ENCODE measurements at regions not wholly inside any gene's neighbourhood (a gene's known extent, or its start where the extent isn't known, plus 50 kb on each side); places are given as distances from the start of the nearest gene placed in this dataset.

- Histone ChIP-seq H3K9me3 (ENCODE audit: control insufficient read depth, insufficient read depth, low read length) (no peaks in the 10 kb centered on the region), H3K4me1 (ENCODE audit: control insufficient read depth, insufficient read depth, low read length) (peaks cover 30% of the 10 kb centered on the region), H3K27ac (ENCODE audit: low read length) (no peak overlapping the region), H3K36me3 (ENCODE audit: control insufficient read depth, insufficient read depth, low read length) (no peaks in the 10 kb centered on the region), H3K4me3 (ENCODE audit: low read length) (no peak overlapping the region), H3K27me3 (ENCODE audit: control insufficient read depth, insufficient read depth, low read length) (no peaks in the 10 kb centered on the region)
- peak overlapping the region; percentile 48 to 81 for H3K27ac Mint-ChIP-seq
- H3K27me3 Mint-ChIP-seq (ENCODE audit: low read depth in 2 of 2): peaks cover 0 to 10% of the 10 kb centered on the region in 2 donors
- WGBS (ENCODE audit: insufficient coverage): 60% methylated on average over 12 of the region's 13 CpGs
- H3K9me3 Mint-ChIP-seq: no peaks in the 10 kb centered on the region
- no peak for DNase-seq
- H3K36me3 Mint-ChIP-seq: no peaks in the 10 kb centered on the region
- ATAC-seq: no peak
- intact Hi-C loops (cut with micrococcal nuclease): loop anchor here (10.0 kb wide), 1 partner anchor 134 kb away; no protein-coding TSS in a partner anchor
- TF ChIP-seq, protein P1, sequence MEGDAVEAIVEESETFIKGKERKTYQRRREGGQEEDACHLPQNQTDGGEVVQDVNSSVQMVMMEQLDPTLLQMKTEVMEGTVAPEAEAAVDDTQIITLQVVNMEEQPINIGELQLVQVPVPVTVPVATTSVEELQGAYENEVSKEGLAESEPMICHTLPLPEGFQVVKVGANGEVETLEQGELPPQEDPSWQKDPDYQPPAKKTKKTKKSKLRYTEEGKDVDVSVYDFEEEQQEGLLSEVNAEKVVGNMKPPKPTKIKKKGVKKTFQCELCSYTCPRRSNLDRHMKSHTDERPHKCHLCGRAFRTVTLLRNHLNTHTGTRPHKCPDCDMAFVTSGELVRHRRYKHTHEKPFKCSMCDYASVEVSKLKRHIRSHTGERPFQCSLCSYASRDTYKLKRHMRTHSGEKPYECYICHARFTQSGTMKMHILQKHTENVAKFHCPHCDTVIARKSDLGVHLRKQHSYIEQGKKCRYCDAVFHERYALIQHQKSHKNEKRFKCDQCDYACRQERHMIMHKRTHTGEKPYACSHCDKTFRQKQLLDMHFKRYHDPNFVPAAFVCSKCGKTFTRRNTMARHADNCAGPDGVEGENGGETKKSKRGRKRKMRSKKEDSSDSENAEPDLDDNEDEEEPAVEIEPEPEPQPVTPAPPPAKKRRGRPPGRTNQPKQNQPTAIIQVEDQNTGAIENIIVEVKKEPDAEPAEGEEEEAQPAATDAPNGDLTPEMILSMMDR (IDR thresholded peaks at IDR 0.05): no peak
- peak overlapping the region; percentile 89 for H3K4me3 Mint-ChIP-seq
- peaks cover 33 to 60% of the 10 kb centered on the region in 2 donors for H3K4me1 Mint-ChIP-seq
These were observed 159.5 kb upstream of the SHB start for GRCh38 chr9:38228331-38229103.

- H3K4me3 Mint-ChIP-seq: peak overlapping the region; percentile 89
- H3K36me3 Mint-ChIP-seq: peaks cover 6% of the 10 kb centered on the region
- Histone ChIP-seq H3K4me3 (ENCODE audit: low read length) (peak overlapping the region; percentile 36), H3K27ac (ENCODE audit: low read length) (peak overlapping the region; percentile 34), H3K27me3 (ENCODE audit: control insufficient read depth, insufficient read depth, low read length) (no peaks in the 10 kb centered on the region), H3K9me3 (ENCODE audit: control insufficient read depth, insufficient read depth, low read length) (no peaks in the 10 kb centered on the region), H3K4me1 (ENCODE audit: control insufficient read depth, insufficient read depth, low read length) (peaks cover 24% of the 10 kb centered on the region), H3K36me3 (ENCODE audit: control insufficient read depth, insufficient read depth, low read length) (no peaks in the 10 kb centered on the region)
- H3K4me1 Mint-ChIP-seq: peaks cover 28 to 51% of the 10 kb centered on the region in 2 donors
- ATAC-seq: peak; percentile 66 to 71 (median 67)
- TF ChIP-seq, protein P1 (IDR thresholded peaks at IDR 0.05): no peak
- H3K27me3 Mint-ChIP-seq (ENCODE audit: low read depth in 2 of 2): peaks cover 0 to 5% of the 10 kb centered on the region in 2 donors
- 20% methylated on average over 10 of the region's 10 CpGs for WGBS (ENCODE audit: insufficient coverage)
- H3K9me3 Mint-ChIP-seq: no peaks in the 10 kb centered on the region
- intact Hi-C loops (cut with micrococcal nuclease): loop anchor here (2.0 to 10.0 kb wide), 2 partner anchors 67 to 133 kb away; no protein-coding TSS in a partner anchor
- DNase-seq: peak; percentile 31 to 63
- H3K27ac Mint-ChIP-seq: peak overlapping the region; percentile 48 to 81
These were observed 158.6 kb upstream of the SHB start for GRCh38 chr9:38227656-38228055.

GRCh38 chr9:38227061-38227540 lies 158.1 kb upstream of the SHB start:
- peaks cover 28 to 46% of the 10 kb centered on the region in 2 donors for H3K4me1 Mint-ChIP-seq
- WGBS (ENCODE audit: insufficient coverage): 3% methylated on average over 10 of the region's 12 CpGs
- H3K27ac ChIP-seq (ENCODE audit: low read length): peak overlapping the region; percentile 3
- peak overlapping the region; percentile 36 for H3K4me3 ChIP-seq (ENCODE audit: low read length)
- H3K36me3 ChIP-seq (ENCODE audit: control insufficient read depth, insufficient read depth, low read length): no peaks in the 10 kb centered on the region
- peak; percentile 85 to 88 (median 86) for ATAC-seq
- H3K4me3 Mint-ChIP-seq: peak overlapping the region; percentile 89
- peak overlapping the region; percentile 48 to 81 for H3K27ac Mint-ChIP-seq
- intact Hi-C loops (cut with micrococcal nuclease): loop anchor here (2.0 to 10.0 kb wide), 2 partner anchors 66 to 132 kb away; no protein-coding TSS in a partner anchor
- H3K27me3 ChIP-seq (ENCODE audit: control insufficient read depth, insufficient read depth, low read length): no peaks in the 10 kb centered on the region
- peaks cover 0 to 2% of the 10 kb centered on the region in 2 donors for H3K9me3 Mint-ChIP-seq
- TF ChIP-seq, protein P1 (IDR thresholded peaks at IDR 0.05): no peak
- H3K9me3 ChIP-seq (ENCODE audit: control insufficient read depth, insufficient read depth, low read length): no peaks in the 10 kb centered on the region
- DNase-seq: peak; percentile 76 to 86
- peaks cover 10% of the 10 kb centered on the region for H3K36me3 Mint-ChIP-seq
- peaks cover 24% of the 10 kb centered on the region for H3K4me1 ChIP-seq (ENCODE audit: control insufficient read depth, insufficient read depth, low read length)
- H3K27me3 Mint-ChIP-seq (ENCODE audit: low read depth in 2 of 2): no peaks in the 10 kb centered on the region
